NCI-H2196 (cell line): ENCODE measurements at regions not wholly inside any gene's neighbourhood (a gene's known extent, or its start where the extent isn't known, plus 50 kb on each side); places are given as distances from the start of the nearest gene placed in this dataset.
"Not testable (repeated sequence)": the region's sequence is repeated elsewhere in the genome, so short reads cannot be mapped to it uniquely, and the experiment has no call there.

Experiments used
- DNase-seq: peaks from one replicate; lab custom pipeline; 2025; ENCODE audit not compliant: unreplicated experiment; lab: John Stamatoyannopoulos, UW

GRCh38 chr2:199575416-199575815 is 117.7 kb upstream of the SATB2 start:
- no peak for DNase-seq

DNA sequence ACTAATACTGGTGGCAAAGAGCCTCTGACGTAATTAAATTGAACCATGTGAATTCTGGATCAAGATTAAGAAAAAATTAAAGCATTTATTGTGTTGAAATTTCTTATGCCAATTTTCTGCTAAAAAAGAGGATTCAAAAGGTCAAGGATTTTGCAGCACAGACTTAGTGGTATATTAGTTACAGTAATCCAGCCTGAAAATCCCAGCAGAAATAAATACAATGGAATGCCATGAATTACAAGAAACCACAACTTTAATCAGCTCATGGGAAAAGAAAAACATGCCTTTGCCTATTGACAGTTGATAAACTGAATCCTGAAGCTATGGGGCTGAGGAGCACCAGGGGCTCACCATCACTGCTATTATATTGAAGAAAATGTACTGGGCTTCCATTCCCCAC is 114.8 kb upstream of the SATB2 start:
- no peak for DNase-seq

GRCh38 chr2:199570934-199571333 is 113.2 kb upstream of the SATB2 start:
- DNase-seq, result no peak

DNA sequence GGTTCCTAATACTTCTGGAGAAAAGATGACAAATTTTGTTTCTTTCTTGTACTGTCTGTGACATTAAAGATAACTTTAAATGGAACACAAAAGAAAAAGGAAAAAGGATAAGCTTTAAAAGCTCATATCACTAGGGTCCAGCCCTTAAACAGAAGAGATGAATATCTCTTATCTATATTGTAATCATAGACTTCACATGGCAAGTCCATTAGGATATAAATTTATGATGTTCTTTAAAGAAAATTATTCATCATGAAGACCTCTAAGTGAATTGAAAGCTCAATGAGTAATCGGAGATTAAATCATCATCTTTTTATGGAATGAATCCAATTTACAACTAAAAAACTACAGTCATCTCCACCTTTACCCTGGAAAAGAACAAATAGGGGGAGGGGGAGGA is 111.6 kb upstream of the SATB2 start:
- DNase-seq, result no peak

DNA sequence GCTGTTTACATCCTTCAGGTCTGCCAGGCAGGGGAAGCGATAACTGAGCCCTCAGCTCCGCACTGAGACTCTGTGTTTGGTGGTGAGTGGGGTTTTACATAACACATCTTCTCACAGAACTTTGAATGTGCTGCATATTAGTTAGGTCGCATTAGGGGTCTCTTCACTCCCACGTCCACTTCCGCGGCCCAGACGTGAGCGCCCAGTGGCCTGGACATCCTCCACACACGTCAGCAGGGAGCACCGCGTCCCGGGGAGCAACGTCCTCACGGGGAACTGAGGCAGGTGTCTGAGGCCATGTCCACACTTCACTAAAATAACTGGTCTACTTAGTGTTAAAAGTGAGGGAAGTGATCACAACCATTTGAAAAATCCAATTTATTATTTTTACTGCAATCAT is 100.4 kb upstream of the SATB2 start:
- no peak for DNase-seq

DNA sequence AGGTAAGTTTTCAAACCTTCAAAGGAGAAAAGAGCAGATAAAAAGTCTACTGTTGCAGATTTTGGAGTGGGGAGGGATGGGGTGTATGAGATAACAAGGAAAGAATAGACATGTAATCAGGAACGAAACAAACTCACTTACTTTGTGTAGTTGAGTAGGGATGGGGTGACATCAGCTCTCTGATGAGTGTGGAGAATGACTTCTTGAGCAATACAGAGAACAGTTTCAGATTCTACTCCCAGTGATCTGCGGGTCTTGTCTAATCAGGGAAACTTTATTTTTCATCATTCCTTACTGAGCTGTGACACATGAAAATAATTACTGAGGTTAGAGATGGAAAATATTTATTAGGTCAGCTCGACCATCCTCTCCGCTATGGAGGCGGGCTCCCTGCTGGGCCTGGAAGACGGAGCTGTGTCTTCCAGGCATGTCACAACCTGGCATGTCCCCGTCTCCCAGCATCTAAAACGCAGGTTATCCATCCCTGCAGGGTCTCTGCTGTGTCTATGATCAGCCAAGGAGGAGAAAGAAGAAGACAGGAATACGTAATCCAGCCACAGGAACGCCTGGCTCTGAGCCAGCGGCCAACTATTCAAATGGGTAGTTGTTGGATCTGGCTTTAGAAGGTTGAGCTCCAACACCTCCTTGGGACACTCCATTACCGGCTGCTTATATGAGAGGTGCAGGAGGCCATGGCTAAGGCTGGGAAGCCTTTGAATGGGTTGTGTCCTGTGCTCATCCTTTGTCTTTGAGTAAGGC is 99.0 kb upstream of the SATB2 start:
- DNase-seq, result no peak

DNA sequence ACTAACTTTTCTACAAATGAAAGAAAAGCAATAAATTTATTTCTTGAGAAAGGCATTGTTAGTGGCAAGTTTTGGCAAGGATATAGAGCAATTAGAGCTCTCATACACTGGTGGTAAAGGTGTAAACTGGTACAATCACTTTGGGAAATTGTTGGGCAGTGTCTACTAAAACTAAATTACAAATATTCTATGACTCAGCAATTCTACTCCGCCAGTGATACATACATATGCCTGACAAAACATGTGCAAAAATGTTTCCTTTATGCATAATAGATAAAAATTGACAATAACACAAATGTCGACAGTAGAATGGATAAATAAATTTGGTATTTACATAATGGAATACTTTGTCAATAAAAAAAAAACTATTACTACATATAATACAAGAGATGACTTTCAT is 96.3 kb upstream of the SATB2 start:
- DNase-seq, result no peak

DNA sequence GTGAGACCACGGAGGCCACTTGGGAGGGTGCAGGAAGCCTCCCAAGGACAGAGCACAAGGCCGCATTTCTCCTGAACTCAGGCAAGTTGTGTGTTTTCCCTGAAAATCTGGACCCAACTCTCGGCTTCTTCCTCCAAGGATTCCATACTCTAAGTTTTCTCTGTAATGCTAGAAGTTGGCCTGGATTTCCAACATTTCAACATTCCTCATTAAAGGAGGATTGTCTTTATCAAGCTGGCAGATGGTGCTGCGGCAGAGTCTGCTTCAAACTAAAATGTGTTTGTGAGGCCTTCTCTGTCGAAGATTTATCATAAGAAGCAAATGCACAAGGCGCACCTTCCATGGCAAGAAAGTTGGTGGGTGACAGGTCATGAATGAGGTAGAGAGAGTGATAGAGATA is 94.4 kb upstream of the SATB2 start:
- no peak for DNase-seq

DNA sequence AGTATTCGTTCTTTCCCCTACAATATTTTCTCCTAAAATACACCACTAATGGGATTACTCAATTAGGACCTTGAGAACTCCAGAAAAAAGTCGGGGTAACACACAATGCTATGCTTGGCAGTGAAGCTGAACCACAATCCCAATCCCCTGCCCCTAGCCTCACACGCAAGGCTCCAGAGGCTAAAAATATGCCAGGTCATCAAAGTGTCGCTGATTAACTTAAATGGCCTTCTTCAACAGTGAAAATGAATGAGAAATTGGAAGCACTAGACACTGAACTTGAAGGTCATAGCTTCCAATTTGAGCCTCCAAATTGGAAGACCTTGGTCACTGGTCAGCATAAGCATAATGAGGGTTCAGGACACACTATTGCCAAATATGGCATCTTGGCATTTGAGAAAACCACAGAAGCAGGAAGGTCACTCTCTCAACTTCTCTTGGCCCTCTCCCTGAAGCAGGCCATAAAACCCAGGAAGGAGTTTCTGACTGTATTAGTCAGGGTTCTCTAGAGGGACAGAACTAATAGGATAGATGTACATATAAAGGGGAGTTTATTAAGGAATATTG is 86.0 kb upstream of the SATB2 start:
- DNase-seq, result no peak

- DNase-seq, result no peak
Observed at GRCh38 chr2:199535445-199536177, 77.9 kb upstream of the SATB2 start.

DNA sequence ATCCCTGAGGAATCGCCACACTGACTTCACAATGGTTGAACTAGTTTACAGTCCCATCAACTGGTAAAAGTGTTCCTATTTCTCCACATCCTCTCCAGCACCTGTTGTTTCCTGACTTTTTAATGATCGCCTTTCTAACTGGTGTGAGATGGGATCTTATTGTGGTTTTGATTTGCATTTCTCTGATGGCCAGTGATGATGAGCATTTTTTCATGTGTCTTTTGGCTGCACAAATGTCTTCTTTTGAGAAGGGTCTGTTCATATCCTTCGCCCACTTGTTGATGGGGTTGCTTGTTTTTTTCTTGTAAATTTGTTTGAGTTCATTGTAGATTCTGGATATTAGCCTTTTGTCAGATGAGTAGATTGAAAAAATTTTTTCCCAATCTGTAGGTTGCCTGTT is 76.1 kb upstream of the SATB2 start:
- not testable (repeated sequence) for DNase-seq

GRCh38 chr2:199527071-199527470 is 69.3 kb upstream of the SATB2 start:
- no peak for DNase-seq

DNA sequence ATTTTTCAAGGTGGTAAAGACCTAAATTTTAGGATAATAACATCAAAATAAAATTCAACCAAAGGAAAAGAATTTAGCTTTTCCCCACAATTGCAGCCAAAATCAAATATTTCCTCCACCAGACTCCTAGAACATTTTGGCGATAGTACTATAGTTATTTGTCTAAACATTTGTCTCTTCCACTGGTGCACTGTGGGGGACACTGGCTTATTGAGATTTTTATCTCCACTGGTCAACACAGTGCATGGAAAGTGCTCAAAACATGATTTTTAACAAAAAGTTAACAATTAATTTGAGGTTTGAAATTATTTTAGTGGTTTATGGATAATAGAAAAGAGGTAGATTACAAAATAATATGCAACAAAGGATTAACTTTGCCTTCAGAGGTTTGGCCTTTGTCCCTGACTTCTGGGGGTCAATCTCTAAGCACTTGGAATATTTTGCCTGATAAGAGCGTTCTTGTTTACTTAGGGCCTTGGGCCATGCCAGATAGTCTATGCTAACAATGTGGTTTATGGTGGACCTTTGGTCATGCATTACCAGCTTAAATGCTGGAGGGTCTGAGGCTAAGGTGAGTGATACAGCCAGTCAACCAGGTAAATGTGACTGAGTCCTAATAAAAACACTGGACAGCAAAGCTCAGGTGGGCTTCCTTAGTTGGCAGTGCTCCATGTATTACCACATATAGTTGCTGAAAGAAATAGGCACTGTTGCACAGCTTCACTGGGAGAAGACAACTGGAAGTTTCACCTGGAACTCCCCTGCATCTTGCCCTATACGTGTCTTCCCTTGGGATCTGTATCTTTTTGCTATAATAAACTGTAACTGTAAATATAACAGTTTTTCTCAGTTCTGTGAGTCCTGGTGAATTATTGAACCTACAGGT is 67.2 kb upstream of the SATB2 start:
- no peak for DNase-seq

- no peak for DNase-seq
Observed at GRCh38 chr2:199509403-199509802, 51.7 kb upstream of the SATB2 start.
